ENCODE measurements at regions not wholly inside any gene's neighbourhood (a gene's known extent, or its start where the extent isn't known, plus 50 kb on each side); places are given as distances from the start of the nearest gene placed in this dataset.

DNA sequence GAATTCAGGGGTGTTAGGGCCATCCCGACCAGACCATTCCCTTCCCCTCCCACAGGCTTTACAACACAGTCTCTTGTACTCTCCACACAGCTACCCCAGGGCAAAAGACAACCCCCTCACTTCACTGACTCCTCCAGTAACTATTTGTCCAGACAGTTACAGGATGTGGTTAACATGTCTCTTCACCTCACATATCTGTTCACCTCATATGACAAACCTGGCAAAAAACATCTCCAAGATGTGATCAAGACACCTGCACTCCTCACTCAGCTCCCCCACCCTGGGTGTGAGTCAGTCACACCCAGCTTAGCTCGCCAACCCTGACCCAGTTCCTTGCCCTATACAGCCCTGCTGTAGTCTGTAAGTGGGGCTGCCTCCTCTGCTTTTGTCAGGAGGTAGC is 490.5 kb upstream of the CHRM3 start:
- no peak for TF ChIP-seq TOX (CRISPR knock-in tag; IDR thresholded peaks at IDR 0.05; ENCODE audit: borderline replicate concordance)
- TF ChIP-seq ZFP30 (CRISPR knock-in tag; IDR thresholded peaks at IDR 0.05) = no peak
- no peak for TF ChIP-seq TCF4 (CRISPR knock-in tag; IDR thresholded peaks at IDR 0.05; ENCODE audit: borderline replicate concordance)
- no peak for TF ChIP-seq OSR1 (CRISPR knock-in tag; IDR thresholded peaks at IDR 0.05)
- peak; percentile 27; the same call in 1 of the 3 replicates for ATAC-seq

DNA sequence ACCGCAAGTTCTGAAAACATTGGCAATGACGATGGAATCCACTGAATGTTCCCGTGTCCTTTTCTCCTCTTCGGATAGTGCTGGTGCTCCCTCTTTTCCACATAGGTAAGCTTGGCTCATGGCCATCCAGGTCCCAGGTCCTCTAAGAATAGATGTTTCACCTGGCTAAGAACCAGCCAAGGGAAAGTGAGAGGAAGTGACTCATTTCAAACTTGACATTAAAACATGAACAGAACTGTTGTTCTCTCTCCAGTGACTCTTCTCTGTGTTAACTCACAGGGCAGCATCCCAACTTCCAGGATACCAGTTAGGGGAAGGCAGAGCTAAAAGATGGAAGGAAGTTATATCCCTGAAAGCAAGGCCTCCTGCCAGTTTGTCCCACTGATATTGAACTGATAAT is 493.8 kb upstream of the CHRM3 start:
- ATAC-seq = peak; percentile 67

DNA sequence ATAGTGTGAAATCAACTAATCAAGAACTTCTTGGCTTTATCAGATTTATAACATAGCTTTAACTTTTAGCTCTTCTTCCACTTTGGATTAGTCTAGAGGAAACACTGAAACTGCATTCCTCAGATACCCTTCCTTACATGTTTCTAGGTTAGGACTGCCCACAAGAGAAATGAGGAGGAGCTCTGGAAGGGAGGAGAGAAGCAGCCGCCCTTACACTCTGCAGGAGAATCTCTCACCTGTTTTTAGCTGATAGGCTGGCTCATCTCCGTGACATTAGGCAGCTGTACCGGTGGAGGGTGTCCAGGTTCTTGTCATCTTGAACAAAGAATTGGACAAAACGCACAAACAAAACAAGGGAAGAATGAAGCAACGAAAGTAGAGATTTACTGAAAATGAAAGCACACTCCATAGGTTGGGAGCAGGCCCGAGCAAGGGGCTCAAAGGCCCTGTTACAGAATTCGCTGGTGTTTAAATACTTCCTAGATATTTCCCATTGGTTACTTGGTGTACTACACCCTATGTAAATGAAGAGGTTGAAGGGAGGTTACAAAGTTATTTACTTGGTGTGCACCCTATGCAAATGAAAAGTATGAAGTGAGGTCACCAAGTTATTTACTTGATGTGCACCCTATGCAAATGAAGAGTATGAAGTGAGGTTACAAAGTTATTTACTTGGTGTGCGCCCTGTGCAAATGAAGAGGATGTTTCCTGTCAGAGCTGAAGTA is 524.9 kb upstream of the CHRM3 start:
- ATAC-seq = peak; percentile 41
- TF ChIP-seq RARB (CRISPR knock-in tag; IDR thresholded peaks at IDR 0.05) (no peak), ZNF8 (CRISPR knock-in tag; IDR thresholded peaks at IDR 0.05) (no peak)

More for the DNA sequence above, 493.8 kb upstream of the CHRM3 start:
- TF ChIP-seq TOX (CRISPR knock-in tag; IDR thresholded peaks at IDR 0.05; ENCODE audit: borderline replicate concordance) (0 out of 2 replicates have a peak, but pooled peaks have one; percentile 16), ZNF70 (CRISPR knock-in tag; IDR thresholded peaks at IDR 0.05) (no peak)

DNA sequence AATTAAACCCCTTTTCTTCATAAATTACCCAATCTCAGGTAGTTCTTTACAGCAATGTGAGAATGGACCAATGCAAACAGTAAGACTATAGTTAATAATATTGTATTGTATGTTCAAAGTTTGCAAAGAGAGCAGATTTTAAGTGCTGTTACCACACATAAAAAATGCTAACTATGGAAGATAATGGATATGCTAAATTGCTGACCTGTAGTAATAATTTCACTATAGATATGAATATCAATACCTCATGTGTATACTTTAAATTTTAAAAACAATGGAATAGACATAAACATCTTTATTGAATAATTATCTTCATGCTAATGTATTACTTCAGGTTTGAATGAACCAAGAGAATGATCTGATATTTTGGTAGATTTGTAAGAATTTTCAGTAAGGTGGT is 552.4 kb upstream of the CHRM3 start:
- ATAC-seq = no peak
- TF ChIP-seq ZNF8 (CRISPR knock-in tag; IDR thresholded peaks at IDR 0.05) (no peak), ZFP3 (CRISPR knock-in tag; IDR thresholded peaks at IDR 0.05) (no peak), GLIS3 (CRISPR knock-in tag; IDR thresholded peaks at IDR 0.05) (no peak), PPARA (CRISPR knock-in tag; IDR thresholded peaks at IDR 0.05; ENCODE audit: borderline replicate concordance) (no peak), BACH2 (CRISPR knock-in tag; IDR thresholded peaks at IDR 0.05; ENCODE audit: borderline replicate concordance) (no peak), TCF4 (CRISPR knock-in tag; IDR thresholded peaks at IDR 0.05; ENCODE audit: borderline replicate concordance) (no peak), SNAI2 (CRISPR knock-in tag; IDR thresholded peaks at IDR 0.05) (no peak), ZC3H10 (CRISPR knock-in tag; IDR thresholded peaks at IDR 0.05) (no peak), ZNF565 (CRISPR knock-in tag; conservative IDR thresholded peaks at IDR 0.05; ENCODE audit: low read depth) (no peak), ARNTL (CRISPR knock-in tag; IDR thresholded peaks at IDR 0.05; ENCODE audit: borderline replicate concordance, low read depth) (no peak), ZFP30 (CRISPR knock-in tag; IDR thresholded peaks at IDR 0.05) (no peak), ISL1 (CRISPR knock-in tag; IDR thresholded peaks at IDR 0.05) (no peak), CSDC2 (CRISPR knock-in tag; IDR thresholded peaks at IDR 0.05) (no peak), ZNF70 (CRISPR knock-in tag; IDR thresholded peaks at IDR 0.05) (no peak)
- TF ChIP-seq, protein P1, sequence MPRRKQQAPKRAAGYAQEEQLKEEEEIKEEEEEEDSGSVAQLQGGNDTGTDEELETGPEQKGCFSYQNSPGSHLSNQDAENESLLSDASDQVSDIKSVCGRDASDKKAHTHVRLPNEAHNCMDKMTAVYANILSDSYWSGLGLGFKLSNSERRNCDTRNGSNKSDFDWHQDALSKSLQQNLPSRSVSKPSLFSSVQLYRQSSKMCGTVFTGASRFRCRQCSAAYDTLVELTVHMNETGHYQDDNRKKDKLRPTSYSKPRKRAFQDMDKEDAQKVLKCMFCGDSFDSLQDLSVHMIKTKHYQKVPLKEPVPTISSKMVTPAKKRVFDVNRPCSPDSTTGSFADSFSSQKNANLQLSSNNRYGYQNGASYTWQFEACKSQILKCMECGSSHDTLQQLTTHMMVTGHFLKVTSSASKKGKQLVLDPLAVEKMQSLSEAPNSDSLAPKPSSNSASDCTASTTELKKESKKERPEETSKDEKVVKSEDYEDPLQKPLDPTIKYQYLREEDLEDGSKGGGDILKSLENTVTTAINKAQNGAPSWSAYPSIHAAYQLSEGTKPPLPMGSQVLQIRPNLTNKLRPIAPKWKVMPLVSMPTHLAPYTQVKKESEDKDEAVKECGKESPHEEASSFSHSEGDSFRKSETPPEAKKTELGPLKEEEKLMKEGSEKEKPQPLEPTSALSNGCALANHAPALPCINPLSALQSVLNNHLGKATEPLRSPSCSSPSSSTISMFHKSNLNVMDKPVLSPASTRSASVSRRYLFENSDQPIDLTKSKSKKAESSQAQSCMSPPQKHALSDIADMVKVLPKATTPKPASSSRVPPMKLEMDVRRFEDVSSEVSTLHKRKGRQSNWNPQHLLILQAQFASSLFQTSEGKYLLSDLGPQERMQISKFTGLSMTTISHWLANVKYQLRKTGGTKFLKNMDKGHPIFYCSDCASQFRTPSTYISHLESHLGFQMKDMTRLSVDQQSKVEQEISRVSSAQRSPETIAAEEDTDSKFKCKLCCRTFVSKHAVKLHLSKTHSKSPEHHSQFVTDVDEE (CRISPR knock-in tag; IDR thresholded peaks at IDR 0.05) = no peak
- TF ChIP-seq, protein P2, sequence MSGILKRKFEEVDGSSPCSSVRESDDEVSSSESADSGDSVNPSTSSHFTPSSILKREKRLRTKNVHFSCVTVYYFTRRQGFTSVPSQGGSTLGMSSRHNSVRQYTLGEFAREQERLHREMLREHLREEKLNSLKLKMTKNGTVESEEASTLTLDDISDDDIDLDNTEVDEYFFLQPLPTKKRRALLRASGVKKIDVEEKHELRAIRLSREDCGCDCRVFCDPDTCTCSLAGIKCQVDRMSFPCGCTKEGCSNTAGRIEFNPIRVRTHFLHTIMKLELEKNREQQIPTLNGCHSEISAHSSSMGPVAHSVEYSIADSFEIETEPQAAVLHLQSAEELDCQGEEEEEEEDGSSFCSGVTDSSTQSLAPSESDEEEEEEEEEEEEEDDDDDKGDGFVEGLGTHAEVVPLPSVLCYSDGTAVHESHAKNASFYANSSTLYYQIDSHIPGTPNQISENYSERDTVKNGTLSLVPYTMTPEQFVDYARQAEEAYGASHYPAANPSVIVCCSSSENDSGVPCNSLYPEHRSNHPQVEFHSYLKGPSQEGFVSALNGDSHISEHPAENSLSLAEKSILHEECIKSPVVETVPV (CRISPR knock-in tag; IDR thresholded peaks at IDR 0.05) = no peak

DNA sequence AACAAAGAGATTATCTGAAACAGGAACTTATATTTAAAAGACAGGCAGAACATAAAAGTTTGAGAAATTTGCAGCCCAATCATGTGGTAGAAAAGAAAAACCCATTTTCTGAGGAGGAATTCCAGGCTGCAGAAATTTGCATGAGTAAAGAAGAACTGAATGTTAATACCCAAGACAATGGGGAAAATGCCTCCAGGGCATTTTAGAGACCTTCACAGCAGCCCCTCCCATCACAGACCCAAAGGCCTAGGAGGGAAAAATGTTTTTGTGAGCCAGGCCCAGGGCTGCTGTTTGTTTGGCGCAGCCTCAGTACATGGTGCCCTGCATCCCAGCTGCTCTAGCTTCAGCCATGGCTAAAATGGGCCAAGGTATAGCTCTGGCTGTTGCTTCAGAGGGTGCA is 554.3 kb upstream of the CHRM3 start:
- ATAC-seq = no peak
- TF ChIP-seq ZNF70 (CRISPR knock-in tag; IDR thresholded peaks at IDR 0.05) (no peak), TCF4 (CRISPR knock-in tag; IDR thresholded peaks at IDR 0.05; ENCODE audit: borderline replicate concordance) (no peak), GLIS3 (CRISPR knock-in tag; IDR thresholded peaks at IDR 0.05) (no peak), SNAI2 (CRISPR knock-in tag; IDR thresholded peaks at IDR 0.05) (no peak), ZNF8 (CRISPR knock-in tag; IDR thresholded peaks at IDR 0.05) (no peak), ESRRG (CRISPR knock-in tag; IDR thresholded peaks at IDR 0.05) (no peak), ISL1 (CRISPR knock-in tag; IDR thresholded peaks at IDR 0.05) (no peak), ZFP30 (CRISPR knock-in tag; IDR thresholded peaks at IDR 0.05) (no peak), OSR1 (CRISPR knock-in tag; IDR thresholded peaks at IDR 0.05) (no peak)
- TF ChIP-seq, protein P3, sequence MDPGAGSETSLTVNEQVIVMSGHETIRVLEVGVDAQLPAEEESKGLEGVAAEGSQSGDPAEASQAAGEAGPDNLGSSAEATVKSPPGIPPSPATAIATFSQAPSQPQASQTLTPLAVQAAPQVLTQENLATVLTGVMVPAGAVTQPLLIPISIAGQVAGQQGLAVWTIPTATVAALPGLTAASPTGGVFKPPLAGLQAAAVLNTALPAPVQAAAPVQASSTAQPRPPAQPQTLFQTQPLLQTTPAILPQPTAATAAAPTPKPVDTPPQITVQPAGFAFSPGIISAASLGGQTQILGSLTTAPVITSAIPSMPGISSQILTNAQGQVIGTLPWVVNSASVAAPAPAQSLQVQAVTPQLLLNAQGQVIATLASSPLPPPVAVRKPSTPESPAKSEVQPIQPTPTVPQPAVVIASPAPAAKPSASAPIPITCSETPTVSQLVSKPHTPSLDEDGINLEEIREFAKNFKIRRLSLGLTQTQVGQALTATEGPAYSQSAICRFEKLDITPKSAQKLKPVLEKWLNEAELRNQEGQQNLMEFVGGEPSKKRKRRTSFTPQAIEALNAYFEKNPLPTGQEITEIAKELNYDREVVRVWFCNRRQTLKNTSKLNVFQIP (CRISPR knock-in tag; IDR thresholded peaks at IDR 0.05; ENCODE audit: borderline replicate concordance, low read depth) = no peak
- TF ChIP-seq, protein P1 (CRISPR knock-in tag; IDR thresholded peaks at IDR 0.05) = no peak
- TF ChIP-seq, protein P2 (CRISPR knock-in tag; IDR thresholded peaks at IDR 0.05) = no peak

Measured in SK-N-SH treated with all-trans-retinoic acid at 6 μM for 48 hours (cell line).